ENCODE measurements at regions not wholly inside any gene's neighbourhood (a gene's known extent, or its start where the extent isn't known, plus 50 kb on each side); places are given as distances from the start of the nearest gene placed in this dataset.

- TF ChIP-seq CTCF (IDR thresholded peaks at IDR 0.05) (no peak), REST (IDR thresholded peaks at IDR 0.05; ENCODE audit: insufficient read depth in 1 of 2, low read depth in 2 of 2, low read length in 1 of 2) (no peak), SIN3A (IDR thresholded peaks at IDR 0.05; ENCODE audit: borderline replicate concordance, insufficient read depth, low read depth, low read length) (no peak), POLR2AphosphoS5 (IDR thresholded peaks at IDR 0.05; ENCODE audit: low read depth, low read length) (no peak)
Observed at GRCh38 chr2:37857575-37858399, 67.3 kb upstream of the RMDN2 start.
